Neural progenitor cell (in vitro differentiated cells): ENCODE measurements at regions not wholly inside any gene's neighbourhood (a gene's known extent, or its start where the extent isn't known, plus 50 kb on each side); places are given as distances from the start of the nearest gene placed in this dataset.

Experiments
- CTCF ChIP-seq: fragments of 200-600 bp; sonication (generic); IDR thresholded peaks from 2 replicates; pipeline ENCODE4 v1.5.1; 2017; ENCODE audit warnings: antibody characterized with exemption, mild to moderate bottlenecking
- EZH2 ChIP-seq: fragments of 200-600 bp; sonication (generic); IDR thresholded peaks from 2 replicates; pipeline ENCODE4 v1.6.1; 2017; ENCODE audit warnings: antibody characterized with exemption, mild to moderate bottlenecking, moderate library complexity
- EZH2phosphoT487 ChIP-seq: fragments of 200-600 bp; sonication (generic); IDR thresholded peaks from 2 replicates; pipeline ENCODE4 v1.6.1; 2017; ENCODE audit warnings: antibody characterized with exemption

- TF ChIP-seq CTCF (no peak), EZH2 (no peak), EZH2phosphoT487 (no peak)
Measured at GRCh38 chr16:62272035-62272434, 235.8 kb upstream of the CDH8 start.
